ENCODE measurements at regions not wholly inside any gene's neighbourhood (a gene's known extent, or its start where the extent isn't known, plus 50 kb on each side); places are given as distances from the start of the nearest gene placed in this dataset.
"Not testable (repeated sequence)": the region's sequence is repeated elsewhere in the genome, so short reads cannot be mapped to it uniquely, and the experiment has no call there.

DNA sequence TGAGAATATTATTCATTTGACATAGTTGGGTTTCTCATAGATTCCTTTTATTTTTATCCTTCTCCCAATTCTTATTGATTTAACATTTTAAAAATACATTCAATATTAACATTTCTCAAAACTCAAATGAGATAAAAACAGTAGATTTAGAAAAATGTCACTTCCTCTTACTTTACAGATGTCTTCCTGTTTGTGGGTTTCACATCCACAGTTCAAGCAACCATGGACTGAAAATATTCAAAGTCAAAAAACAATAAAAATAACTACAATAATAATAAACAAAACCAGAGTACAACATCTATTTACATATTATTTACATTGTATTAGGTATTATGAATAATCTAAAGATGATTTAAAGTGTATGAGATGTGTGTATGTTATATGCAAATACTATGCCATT is 111.3 kb upstream of the SLC16A7 start:
- CTCF ChIA-PET: no interaction called here
- FAIRE-seq: no peak
- no peak for DNase-seq (ENCODE audit: low read depth in 1 of 2, low spot score in 1 of 2)
- H3K4me1 ChIP-seq: no peaks in the 10 kb centered on the region
- no peak overlapping the region for H3K27ac ChIP-seq
- TF ChIP-seq GATA3 (IDR thresholded peaks at IDR 0.05; ENCODE audit: borderline replicate concordance) (no peak), POLR2A (IDR thresholded peaks at IDR 0.05; ENCODE audit: low read length) (no peak), EHF (CRISPR knock-in tag; IDR thresholded peaks at IDR 0.05) (no peak), PBX3 (IDR thresholded peaks at IDR 0.05) (no peak)
- no peak overlapping the region for H3K4me2 ChIP-seq
- POLR2A ChIA-PET: no interaction called here
- ATAC-seq: no peak
- H3K4me3 ChIP-seq: no peak overlapping the region
- no peaks in the 10 kb centered on the region; the same call in 2 of the 3 replicates for H3K9me3 ChIP-seq

GRCh38 chr12:59474236-59474635 is 121.6 kb upstream of the SLC16A7 start:
- H3K4me1 ChIP-seq; POLR2A ChIA-PET; H3K4me2 ChIP-seq; ATAC-seq; FAIRE-seq; H3K9me3 ChIP-seq; DNase-seq (ENCODE audit: low read depth in 1 of 2, low spot score in 1 of 2); CTCF ChIA-PET; H3K27ac ChIP-seq; H3K4me3 ChIP-seq: not testable (repeated sequence)

- H3K4me1 ChIP-seq: no peaks in the 10 kb centered on the region
- FAIRE-seq: no peak
- H3K9me3 ChIP-seq: no peaks in the 10 kb centered on the region
- no peak overlapping the region for H3K27ac ChIP-seq
- TF ChIP-seq POLR2A (IDR thresholded peaks at IDR 0.05; ENCODE audit: low read length) (no peak), PBX3 (IDR thresholded peaks at IDR 0.05) (no peak), HOXA7 (CRISPR knock-in tag; IDR thresholded peaks at IDR 0.05) (no peak)
- POLR2A ChIA-PET: no interaction called here
- WGBS (ENCODE audit: missing lambda C conversion rate): 46% methylated on average over 5 of the region's 5 CpGs
- H3K4me3 ChIP-seq: no peak overlapping the region
- CTCF ChIA-PET: no interaction called here
- DNase-seq (ENCODE audit: low read depth in 1 of 2, low spot score in 1 of 2): no peak
- H3K4me2 ChIP-seq: no peak overlapping the region
- no peak for ATAC-seq
These were observed 123.6 kb upstream of the SLC16A7 start for GRCh38 chr12:59472273-59472672.

DNA sequence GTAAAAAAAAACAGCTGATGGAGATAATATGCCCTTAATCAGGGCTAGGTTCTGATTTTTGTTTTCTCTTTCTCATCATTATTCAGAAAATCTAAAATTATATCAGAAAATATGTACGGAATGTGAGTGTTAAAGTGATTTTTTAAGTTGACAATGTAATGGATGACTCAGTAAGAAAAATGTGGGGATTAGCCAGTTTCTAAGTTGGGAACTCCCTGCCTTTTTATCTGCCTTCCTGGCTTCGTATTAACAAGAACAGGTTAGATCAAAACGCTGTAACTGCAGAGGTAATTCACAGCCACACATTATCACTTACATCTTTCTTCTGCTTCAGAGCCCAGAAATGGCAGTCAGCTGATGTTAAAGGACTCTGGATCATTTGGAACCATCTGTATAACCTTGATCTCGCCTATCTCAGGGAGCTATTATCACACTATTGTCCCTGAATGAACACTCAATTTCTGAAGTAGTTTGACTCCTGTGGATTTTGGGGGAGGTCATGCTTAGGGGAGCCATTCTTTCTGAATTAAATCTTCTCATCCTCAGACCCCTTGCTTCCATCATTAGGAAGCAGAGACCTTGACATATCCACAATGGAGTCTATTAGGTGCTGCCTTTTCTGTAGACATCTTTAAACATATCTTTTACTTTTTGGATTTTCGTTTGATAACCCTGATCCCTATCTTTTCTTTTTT is 135.7 kb upstream of the SLC16A7 start:
- Histone ChIP-seq H3K27ac (no peak overlapping the region), H3K4me1 (no peaks in the 10 kb centered on the region), H3K4me3 (no peak overlapping the region), H3K9me3 (no peaks in the 10 kb centered on the region), H3K4me2 (no peak overlapping the region)
- WGBS (ENCODE audit: missing lambda C conversion rate): 5% methylated on average over 5 of the region's 5 CpGs
- POLR2A ChIA-PET: no interaction called here
- ATAC-seq: no peak
- FAIRE-seq: no peak
- DNase-seq (ENCODE audit: low read depth in 1 of 2, low spot score in 1 of 2): no peak
- TF ChIP-seq JUN (IDR thresholded peaks at IDR 0.05) (no peak), E2F6 (IDR thresholded peaks at IDR 0.05; ENCODE audit: borderline replicate concordance, low read depth) (no peak), ZSCAN20 (CRISPR knock-in tag; IDR thresholded peaks at IDR 0.05) (no peak), CHD4 (IDR thresholded peaks at IDR 0.05; ENCODE audit: borderline replicate concordance) (no peak), JUNB (IDR thresholded peaks at IDR 0.05) (no peak), FOSB (CRISPR knock-in tag; IDR thresholded peaks at IDR 0.05) (no peak), CHD2 (IDR thresholded peaks at IDR 0.05; ENCODE audit: low read length, partially characterized antibody) (no peak), REST (IDR thresholded peaks at IDR 0.05) (no peak), HOXA7 (CRISPR knock-in tag; IDR thresholded peaks at IDR 0.05) (no peak), ZFP36 (IDR thresholded peaks at IDR 0.05; ENCODE audit: borderline replicate concordance, partially characterized antibody) (no peak), CEBPB (IDR thresholded peaks at IDR 0.05) (no peak), ESRRA (IDR thresholded peaks at IDR 0.05; ENCODE audit: borderline replicate concordance, low read length) (no peak), PHF8 (IDR thresholded peaks at IDR 0.05; ENCODE audit: borderline replicate concordance, low read depth) (no peak), EHF (CRISPR knock-in tag; IDR thresholded peaks at IDR 0.05) (no peak)
- TF ChIP-seq, protein P1, sequence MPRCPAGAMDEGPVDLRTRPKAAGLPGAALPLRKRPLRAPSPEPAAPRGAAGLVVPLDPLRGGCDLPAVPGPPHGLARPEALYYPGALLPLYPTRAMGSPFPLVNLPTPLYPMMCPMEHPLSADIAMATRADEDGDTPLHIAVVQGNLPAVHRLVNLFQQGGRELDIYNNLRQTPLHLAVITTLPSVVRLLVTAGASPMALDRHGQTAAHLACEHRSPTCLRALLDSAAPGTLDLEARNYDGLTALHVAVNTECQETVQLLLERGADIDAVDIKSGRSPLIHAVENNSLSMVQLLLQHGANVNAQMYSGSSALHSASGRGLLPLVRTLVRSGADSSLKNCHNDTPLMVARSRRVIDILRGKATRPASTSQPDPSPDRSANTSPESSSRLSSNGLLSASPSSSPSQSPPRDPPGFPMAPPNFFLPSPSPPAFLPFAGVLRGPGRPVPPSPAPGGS (IDR thresholded peaks at IDR 0.05): no peak
- CTCF ChIA-PET: no interaction called here

Data from A549 (cell line).